GM19099 (cell line): ENCODE measurements at regions not wholly inside any gene's neighbourhood (a gene's known extent, or its start where the extent isn't known, plus 50 kb on each side); places are given as distances from the start of the nearest gene placed in this dataset.

ENCODE experiments used
- POLR2A ChIP-seq: IDR thresholded peaks from 3 replicates; pipeline ENCODE4 v1.6.1; 2011; ENCODE audit warnings: low read depth; ENCODE audit not compliant: insufficient read length; ENCODE audit errors: extremely low read depth

DNA sequence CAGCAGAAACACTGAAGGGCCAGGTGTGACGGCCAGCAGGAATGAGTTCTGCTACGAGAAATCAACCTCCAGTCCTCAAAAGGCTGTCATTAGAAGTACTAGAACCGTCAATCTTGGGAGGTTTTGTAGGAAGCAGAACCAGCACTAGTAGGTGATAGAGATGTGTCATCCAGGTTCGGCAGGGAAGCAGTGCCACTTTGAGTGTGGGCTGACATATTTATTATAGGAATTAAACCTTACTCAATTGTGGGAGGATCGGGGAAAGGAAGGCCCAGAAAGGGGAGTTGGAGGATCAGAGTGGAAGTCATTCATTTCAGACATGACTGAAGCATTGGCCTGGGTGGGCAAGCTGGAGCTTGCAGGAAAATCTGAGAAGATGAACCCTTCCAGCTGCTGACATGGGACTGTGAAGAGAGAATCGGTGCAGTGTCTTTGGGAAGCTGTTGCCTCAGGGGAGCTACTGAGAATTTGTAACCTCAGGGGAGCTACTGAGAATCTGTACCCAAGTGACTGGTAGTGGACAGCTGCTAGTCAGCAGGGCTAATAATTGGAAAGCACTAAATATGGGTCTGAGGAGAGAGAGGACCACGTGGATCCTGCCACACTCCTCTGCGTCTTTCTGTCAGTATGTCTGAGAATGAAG, 177.4 kb downstream of the SPRY1 start:
- TF ChIP-seq POLR2A: no peak

DNA sequence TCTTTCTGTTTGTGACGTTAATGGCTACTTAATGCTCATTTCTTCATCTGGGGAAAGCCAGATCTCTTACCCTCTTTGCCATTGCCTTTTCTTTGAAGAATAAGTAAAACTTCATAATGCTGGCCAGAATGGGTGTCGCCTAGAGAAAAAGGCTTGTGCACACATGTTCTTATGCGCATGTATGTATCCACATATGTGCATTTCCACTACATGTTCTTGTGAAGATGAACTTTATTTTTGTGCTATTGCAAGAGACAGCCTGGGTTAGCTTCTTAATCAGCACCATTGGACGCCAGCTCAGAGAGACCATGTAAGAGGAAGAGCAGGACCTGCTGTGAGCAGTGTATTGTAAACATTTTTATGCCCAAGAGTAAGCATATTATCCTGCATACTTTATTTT, 178.7 kb downstream of the SPRY1 start:
- TF ChIP-seq POLR2A: no peak

DNA sequence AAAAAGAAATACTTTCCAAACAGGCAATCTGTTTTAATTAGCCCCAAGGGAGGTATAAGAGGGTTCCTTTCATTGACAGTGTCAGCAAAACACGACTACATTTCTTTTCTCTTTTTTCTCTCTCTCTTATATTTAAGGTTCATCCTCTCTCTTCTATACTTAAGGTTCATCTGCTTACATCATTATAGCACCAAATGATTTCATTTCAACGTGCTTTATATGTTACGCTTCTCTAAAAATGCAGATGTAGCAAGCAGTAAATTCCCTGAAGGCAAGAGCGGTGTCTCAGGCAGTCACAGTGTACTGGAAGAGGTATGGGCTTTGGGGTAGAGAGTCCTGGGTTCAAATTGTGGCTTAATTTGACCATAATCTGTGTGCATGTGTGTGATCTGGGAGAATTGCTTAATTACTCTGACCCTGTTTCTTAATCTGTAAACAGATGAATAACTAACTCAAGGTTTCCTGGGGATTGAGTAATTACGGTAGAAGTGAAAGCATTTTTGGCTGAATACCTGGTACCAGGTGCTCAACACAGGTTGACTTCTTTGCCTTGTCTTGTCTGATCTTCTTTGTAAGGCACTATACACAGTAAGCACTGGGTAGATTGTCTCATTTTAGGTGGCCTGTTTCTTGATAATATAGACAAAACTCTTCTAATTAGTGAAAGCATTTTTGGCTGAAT, 180.8 kb downstream of the SPRY1 start:
- TF ChIP-seq POLR2A: no peak

DNA sequence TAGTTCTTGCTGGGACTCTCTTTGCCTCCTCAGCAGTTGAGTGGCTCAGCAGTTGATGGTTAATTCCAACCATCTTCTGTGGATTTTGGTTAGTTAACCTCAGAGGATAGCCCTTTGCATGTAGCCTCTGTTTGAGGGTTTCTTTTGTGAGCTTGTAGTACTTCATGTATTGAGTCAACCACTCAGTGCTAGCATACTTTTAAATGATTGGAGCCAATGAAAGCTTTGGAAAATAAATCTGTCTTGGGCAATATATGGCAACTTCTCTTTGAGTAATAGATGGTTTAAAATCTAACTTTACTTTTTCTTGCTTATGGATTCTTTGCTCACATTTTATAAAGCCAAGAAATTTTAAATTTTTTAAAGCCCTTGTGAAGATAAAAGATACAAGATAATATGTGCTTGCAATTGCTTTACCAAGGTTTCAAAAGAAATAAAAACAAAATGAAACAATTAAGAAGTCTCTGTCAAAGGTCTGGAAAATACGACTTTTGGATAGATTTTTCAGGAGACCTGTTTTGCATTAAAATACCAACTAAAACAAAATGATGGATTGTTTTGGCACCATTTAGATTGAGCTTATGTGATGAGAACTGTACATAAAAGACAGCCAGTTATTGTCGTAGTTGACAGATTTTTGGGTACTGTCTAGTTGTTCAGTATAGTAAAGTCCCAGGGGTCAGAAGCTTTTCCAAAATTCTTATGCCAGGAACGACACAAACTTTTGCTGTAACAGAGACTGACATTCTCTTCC, 181.9 kb downstream of the SPRY1 start:
- no peak for TF ChIP-seq POLR2A

DNA sequence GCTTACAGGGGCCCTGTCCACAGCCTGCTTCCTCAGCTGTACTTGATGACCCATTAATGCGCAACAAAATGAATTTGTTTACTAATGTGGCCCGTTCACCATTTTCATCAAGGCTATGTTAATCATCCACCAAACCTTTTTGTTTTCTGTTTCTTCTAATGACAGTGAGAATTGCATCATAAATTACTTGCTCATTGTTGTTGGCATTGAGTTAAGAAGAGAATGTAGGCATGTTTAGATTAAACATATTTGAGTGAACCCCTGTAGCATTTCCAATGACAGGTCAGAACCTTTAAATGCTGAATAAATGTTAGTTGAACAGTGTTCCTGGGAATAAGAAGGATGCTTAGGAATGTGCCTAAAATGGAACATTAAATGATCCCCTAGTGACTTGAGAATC, 183.4 kb downstream of the SPRY1 start:
- TF ChIP-seq POLR2A: no peak

DNA sequence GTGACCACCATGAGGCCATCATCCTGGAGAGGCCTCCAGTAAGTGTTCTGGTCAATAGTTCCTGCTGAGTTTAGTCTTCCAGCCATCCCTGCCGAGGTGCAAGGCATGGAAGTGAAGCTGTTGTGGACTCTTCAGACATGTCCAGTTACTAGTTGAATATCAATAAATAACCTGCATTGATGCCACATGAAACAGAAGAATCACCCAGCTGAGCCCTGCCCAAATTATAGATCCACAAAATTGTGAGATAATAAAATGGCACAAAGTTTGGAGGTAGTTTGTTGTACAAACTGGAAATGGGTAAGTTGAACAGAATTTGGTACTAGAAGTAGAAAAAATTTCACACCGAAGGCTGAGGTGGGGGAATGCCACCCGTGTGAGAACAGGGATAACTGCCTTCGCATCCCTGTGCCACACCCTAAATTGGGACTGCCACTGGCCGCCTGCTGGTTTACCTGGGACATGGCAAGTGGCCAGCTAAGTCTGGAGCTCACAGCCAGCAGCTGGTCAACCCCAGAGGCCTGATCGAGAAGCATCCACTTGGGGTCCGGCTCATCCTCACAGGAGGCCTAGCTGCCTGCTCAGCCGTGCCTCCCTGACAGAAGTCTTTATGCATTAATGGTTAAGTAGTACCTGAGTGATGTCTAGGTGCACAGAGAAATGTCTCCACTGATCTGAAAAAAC, 184.5 kb downstream of the SPRY1 start:
- TF ChIP-seq POLR2A: no peak

DNA sequence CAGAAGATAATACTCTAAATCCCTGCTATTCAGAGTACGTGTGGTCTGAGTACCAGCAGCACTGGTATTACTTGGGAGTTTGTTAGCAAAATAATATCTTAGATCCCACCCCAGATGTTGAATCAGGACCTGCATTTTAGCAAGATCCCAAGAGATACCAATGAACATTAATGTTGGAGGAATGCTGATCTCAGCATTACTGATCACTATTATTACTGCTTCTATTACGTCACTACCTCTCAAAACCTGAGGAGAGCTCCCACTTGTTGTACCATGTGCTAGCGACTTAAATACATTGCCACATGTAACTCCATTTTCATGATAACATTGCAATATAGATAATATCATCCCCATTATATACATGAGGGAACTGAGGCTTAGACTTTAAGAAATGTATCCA, 185.2 kb downstream of the SPRY1 start:
- no peak for TF ChIP-seq POLR2A

DNA sequence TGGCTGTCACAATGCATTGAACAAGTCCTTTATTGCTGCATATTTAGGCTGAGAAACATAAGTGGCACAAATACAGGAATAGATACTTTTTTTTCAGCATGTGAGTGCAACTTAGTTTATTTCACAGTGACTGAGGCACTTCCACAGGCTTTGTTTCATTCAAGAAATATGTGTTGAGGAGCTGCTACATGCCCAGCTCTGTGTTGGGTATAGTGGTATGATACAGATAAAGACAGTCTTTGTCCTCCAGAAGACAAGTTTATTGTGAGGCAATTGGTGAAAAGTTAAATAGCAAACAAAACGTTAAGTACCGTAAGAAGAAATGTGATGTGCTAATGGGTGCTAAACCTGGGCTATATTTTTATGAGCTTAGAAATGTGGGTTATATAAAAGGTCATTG, 186.4 kb downstream of the SPRY1 start:
- TF ChIP-seq POLR2A: no peak

DNA sequence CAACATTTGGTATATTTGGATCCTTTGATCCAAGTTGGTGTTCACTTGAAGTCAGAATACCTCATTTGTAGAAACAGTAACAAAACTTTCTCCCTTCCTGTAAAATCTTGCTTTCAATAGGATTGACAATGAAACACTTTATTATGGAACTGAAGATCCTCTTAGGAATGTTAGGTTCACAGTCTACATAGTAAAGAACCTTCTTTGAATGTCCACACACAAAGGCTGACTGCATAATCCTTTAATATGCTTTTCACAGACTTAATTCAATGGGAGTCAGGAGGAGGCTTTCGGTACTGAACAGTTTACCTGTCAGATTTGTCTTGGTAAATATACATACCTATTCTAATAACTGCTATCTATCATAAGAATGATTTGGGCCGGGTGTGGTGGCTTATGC, 188.5 kb downstream of the SPRY1 start:
- TF ChIP-seq POLR2A: no peak

DNA sequence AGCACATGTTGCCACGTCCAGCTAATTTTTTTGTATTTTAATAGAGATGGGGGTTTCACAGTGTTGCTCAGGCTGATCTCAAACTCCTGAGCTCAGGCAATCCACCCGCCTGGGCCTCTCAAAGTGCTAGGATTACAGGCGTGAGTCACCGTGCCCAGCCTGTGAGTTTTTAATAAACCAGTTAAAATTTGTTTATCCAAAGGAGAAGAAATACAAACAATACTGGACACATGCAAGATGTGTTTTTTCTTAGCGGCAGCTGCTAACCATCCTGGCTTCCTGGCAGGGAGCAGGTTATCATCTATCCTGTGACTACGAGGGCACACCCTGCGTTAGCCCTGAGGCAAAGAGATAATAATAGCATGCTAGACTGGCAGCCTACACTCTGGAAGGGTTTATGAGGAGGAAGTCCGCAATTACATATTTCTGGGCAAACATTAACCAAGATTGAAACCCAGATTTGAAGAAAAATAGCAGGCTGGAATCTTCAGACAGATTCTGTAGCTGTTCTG, 191.4 kb downstream of the SPRY1 start:
- no peak for TF ChIP-seq POLR2A

DNA sequence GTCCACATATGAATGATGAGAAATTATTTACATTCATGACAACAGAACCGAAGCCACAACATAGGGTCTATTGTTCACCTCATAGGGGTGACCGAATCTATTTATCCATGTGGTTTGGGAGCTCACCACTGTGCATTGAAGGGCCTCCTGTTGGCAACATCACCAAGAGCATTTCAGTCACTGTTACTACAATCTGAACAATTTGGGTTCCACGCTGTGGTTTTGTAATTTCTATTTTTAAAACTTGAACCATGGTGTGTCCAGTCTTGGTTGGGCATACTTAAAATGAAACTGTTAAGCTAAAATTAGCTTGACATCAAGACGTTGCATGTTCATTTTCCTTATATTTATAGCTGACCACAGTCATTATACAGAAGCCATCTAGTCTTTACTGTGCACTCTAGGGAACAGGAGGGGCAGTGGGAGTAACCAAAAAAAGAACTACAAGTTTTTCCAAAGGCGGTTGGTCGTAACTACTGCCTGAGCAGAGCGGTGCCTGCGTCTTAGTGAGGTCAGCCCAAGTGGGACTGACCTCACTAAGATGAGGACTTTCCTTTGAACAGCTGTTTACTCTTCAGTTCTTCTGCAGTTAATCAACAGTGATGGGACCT, 192.1 kb downstream of the SPRY1 start:
- no peak for TF ChIP-seq POLR2A

DNA sequence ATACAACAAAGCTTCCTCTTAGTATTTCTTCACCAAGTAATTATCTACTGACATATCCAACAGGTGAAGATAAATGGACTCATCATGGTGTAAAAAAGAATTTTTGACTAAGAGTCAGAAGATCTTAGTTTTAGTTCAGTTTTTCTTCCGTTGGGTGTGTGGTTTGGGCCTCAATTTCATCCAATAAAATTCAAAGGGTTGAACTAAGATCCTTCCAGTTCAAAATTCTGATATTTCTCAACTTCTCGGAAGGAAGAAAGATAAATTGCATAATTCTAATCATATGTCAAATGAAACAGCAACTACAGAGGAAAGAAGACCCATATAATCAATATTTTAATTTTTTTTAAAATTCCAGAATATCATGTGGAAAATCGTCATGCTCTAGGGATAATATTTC, 192.7 kb downstream of the SPRY1 start:
- no peak for TF ChIP-seq POLR2A

DNA sequence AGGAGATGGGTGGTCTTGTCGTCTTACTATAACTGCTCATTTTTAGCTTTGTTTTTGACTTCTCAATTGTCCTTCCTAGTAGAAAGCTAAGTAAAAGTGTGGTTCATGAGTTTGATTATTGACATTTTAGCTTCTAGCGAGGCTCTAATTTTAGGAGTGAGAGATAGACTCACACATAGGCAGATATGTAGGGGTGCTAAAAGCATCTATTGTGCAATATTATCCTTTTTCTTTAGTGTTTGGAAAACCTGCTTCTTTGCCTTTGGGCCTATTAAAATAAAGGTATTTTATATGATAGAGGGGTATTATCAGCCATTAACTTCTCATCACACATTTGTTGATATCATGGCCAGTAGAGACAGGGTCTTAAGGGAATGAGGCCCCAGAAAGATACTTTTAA, 195.3 kb downstream of the SPRY1 start:
- no peak for TF ChIP-seq POLR2A

DNA sequence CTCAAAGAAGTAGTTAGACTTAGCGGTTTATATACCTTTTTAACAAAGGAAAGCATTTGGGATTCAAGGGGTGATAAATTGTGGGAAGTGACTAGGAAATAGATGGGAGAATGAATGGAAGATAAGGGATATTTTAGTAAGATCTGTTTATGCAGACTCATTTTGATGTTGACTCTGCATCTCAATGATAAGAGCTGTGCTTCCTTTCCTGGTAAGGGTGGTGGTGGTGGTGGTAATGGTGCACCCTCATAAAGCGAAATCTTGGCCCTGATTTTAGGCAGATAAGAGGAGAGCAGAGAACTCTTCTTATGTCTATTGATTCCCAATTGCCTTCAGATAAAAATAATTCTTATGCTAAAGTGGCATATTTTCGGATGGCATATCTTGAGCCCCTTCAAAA, 197.1 kb downstream of the SPRY1 start:
- no peak for TF ChIP-seq POLR2A

DNA sequence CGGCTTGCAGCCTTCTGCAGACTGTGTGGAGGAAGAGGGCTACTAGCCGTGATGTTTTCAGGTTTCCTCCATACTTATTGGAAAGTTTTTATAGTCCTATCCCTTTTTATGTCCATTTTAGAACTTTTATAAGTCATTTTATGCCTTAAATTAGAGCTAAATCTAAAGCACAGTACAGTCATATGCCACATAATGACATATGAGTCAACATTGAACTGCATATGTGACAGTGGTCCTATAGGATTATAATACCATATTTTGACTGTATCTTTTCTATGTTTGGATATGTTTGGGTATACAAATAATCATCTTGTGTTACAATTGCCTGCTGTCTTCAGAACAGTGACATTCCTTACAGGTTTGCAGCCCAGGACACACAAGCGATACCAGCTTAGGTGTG, 200.2 kb downstream of the SPRY1 start:
- no peak for TF ChIP-seq POLR2A
